ENCODE measurements at regions not wholly inside any gene's neighbourhood (a gene's known extent, or its start where the extent isn't known, plus 50 kb on each side); places are given as distances from the start of the nearest gene placed in this dataset.

DNA sequence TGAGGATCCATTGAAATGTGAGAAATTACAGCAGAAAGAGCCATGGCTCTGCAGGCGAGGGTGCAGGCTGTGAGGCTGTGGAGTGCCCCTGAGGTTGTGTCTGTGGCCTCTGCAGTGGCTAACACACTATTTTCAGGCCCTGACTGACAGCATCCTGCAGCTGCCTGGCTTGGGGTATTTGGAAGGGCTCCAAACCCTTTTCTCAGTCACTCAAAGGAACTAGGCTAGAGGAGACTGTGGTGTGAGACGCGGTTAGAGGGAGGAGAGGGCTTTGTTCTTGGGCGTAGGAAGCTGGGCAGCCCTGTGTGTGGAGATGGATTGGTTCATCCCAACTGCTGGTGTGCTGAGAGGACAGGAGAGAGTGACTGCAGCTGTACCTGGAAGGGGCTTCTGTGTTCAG lies 134.9 kb downstream of the RAMP3 start:
- peaks cover 0 to 6% of the 10 kb centered on the region in 2 experiments for H3K9me3 ChIP-seq (ENCODE audit: control insufficient read depth in 1 of 2, insufficient read depth in 1 of 2, low read length in 2 of 2)
- no peaks in the 10 kb centered on the region for H3K36me3 Mint-ChIP-seq (ENCODE audit: low read depth)
- no peak for TF ChIP-seq CTCF (IDR thresholded peaks at IDR 0.05)
- POLR2A ChIA-PET: no interaction called here
- H3K4me1 Mint-ChIP-seq (ENCODE audit: low read depth): no peaks in the 10 kb centered on the region
- no peaks in the 10 kb centered on the region for H3K36me3 ChIP-seq (ENCODE audit: insufficient read depth, low read length)
- peaks cover 36% of the 10 kb centered on the region for H3K27me3 Mint-ChIP-seq
- no peak for DNase-seq
- peaks cover 4% of the 10 kb centered on the region for H3K9me3 Mint-ChIP-seq
- ATAC-seq (ENCODE audit: poor library complexity): no peak
- H3K27ac Mint-ChIP-seq: no peak overlapping the region
- intact Hi-C loops (cut with DNase I, micrococcal nuclease): no loop called here
- peaks cover 9 to 20% of the 10 kb centered on the region in 2 experiments for H3K27me3 ChIP-seq (ENCODE audit: control insufficient read depth in 1 of 2, insufficient read depth in 2 of 2, low read length in 2 of 2)
- no peak overlapping the region for H3K4me3 Mint-ChIP-seq
- no peak overlapping the region for H3K4me3 ChIP-seq (ENCODE audit: low read length)
- CTCF ChIA-PET: no interaction called here
- no peaks in the 10 kb centered on the region for H3K4me1 ChIP-seq (ENCODE audit: insufficient read depth, low read length)
- no peak overlapping the region for H3K27ac ChIP-seq (ENCODE audit: low read depth in 1 of 2, low read length in 2 of 2)

- Mint-ChIP-seq H3K9me3 (peaks cover under 1% of the 10 kb centered on the region), H3K27me3 (peaks cover 43% of the 10 kb centered on the region), H3K4me1 (ENCODE audit: low read depth) (no peaks in the 10 kb centered on the region), H3K4me3 (no peak overlapping the region), H3K27ac (no peak overlapping the region), H3K36me3 (ENCODE audit: low read depth) (no peaks in the 10 kb centered on the region)
- ChIA-PET POLR2A (no interaction called here), CTCF (no interaction called here)
- no peak for TF ChIP-seq CTCF (IDR thresholded peaks at IDR 0.05)
- Histone ChIP-seq H3K27me3 (ENCODE audit: control insufficient read depth in 1 of 2, insufficient read depth in 2 of 2, low read length in 2 of 2) (peaks cover 9 to 20% of the 10 kb centered on the region in 2 experiments), H3K4me3 (ENCODE audit: low read length) (no peak overlapping the region), H3K4me1 (ENCODE audit: insufficient read depth, low read length) (no peaks in the 10 kb centered on the region), H3K27ac (ENCODE audit: low read depth in 1 of 2, low read length in 2 of 2) (no peak overlapping the region), H3K36me3 (ENCODE audit: insufficient read depth, low read length) (no peaks in the 10 kb centered on the region), H3K9me3 (ENCODE audit: control insufficient read depth in 1 of 2, insufficient read depth in 1 of 2, low read length in 2 of 2) (peaks cover 0 to 6% of the 10 kb centered on the region in 2 experiments)
- DNase-seq (no peak), ATAC-seq (ENCODE audit: poor library complexity) (no peak)
- intact Hi-C loops (cut with DNase I, micrococcal nuclease): no loop called here
These were observed 135.8 kb downstream of the RAMP3 start for GRCh38 chr7:45293295-45293942.

- no peak overlapping the region for H3K4me3 ChIP-seq (ENCODE audit: low read length)
These were observed 137.0 kb downstream of the RAMP3 start for GRCh38 chr7:45294559-45294958.

More at GRCh38 chr7:45294559-45294958, 137.0 kb downstream of the RAMP3 start:
- Mint-ChIP-seq H3K27ac (no peak overlapping the region), H3K9me3 (no peaks in the 10 kb centered on the region), H3K27me3 (peaks cover 52% of the 10 kb centered on the region), H3K36me3 (ENCODE audit: low read depth) (no peaks in the 10 kb centered on the region), H3K4me3 (no peak overlapping the region), H3K4me1 (ENCODE audit: low read depth) (no peaks in the 10 kb centered on the region)
- POLR2A ChIA-PET: no interaction called here
- Histone ChIP-seq H3K36me3 (ENCODE audit: insufficient read depth, low read length) (no peaks in the 10 kb centered on the region), H3K9me3 (ENCODE audit: control insufficient read depth in 1 of 2, insufficient read depth in 1 of 2, low read length in 2 of 2) (no peaks in the 10 kb centered on the region), H3K4me1 (ENCODE audit: insufficient read depth, low read length) (no peaks in the 10 kb centered on the region), H3K27me3 (ENCODE audit: control insufficient read depth in 1 of 2, insufficient read depth in 2 of 2, low read length in 2 of 2) (peaks cover 16 to 20% of the 10 kb centered on the region in 2 experiments), H3K27ac (ENCODE audit: low read depth in 1 of 2, low read length in 2 of 2) (no peak overlapping the region)
- TF ChIP-seq CTCF (IDR thresholded peaks at IDR 0.05): no peak
- CTCF ChIA-PET: no interaction called here
- intact Hi-C loops (cut with DNase I, micrococcal nuclease): no loop called here
- no peak for ATAC-seq (ENCODE audit: poor library complexity)
- DNase-seq: no peak
